Common myeloid progenitor, CD34-positive (primary cell): ENCODE measurements at regions not wholly inside any gene's neighbourhood (a gene's known extent, or its start where the extent isn't known, plus 50 kb on each side); places are given as distances from the start of the nearest gene placed in this dataset.

Experiments
- CTCF ChIA-PET: fragments of 350-600 bp; sonication (Branson Sonifier 250); formaldehyde crosslinking; loops from one replicate; lab custom pipeline; 2021; ENCODE audit warnings: antibody characterized with exemption; lab: Charles Lee
- POLR2A ChIA-PET: fragments of 350-600 bp; sonication (Branson Sonifier 250); formaldehyde crosslinking; loops from one replicate; lab custom pipeline; 2021; ENCODE audit warnings: antibody characterized with exemption; lab: Charles Lee
- DNase-seq, 3 donors: peaks; one replicate each; pipeline versions ENCODE4 v3.0.0 to v3.0.0-alpha.2; 2013
- H3K27ac ChIP-seq, 2 experiments: 1 replicate in 1 of 2; 2 replicates in 1 of 2; pipeline ENCODE4 v1.7.0; 2013; ENCODE audit warnings: inconsistent platforms in 2 of 2, low read length in 2 of 2, mild to moderate bottlenecking in 2 of 2, low read depth in 1 of 2, moderate library complexity in 1 of 2; ENCODE audit not compliant: severe bottlenecking in 2 of 2, insufficient read depth in 1 of 2, poor library complexity in 1 of 2
- H3K27me3 ChIP-seq, 5 experiments: replicated peaks in 2 of 5; 1 replicate in 3 of 5; 2 replicates in 2 of 5; pipeline versions ENCODE4 v1.6.1 to v1.7.0; 2013; ENCODE audit warnings: low read length in 4 of 5, mild to moderate bottlenecking in 2 of 5, moderate library complexity in 2 of 5, inconsistent platforms in 1 of 5; ENCODE audit not compliant: insufficient read depth in 5 of 5, control insufficient read depth in 4 of 5
- H3K36me3 ChIP-seq, 4 experiments: 1 replicate in 2 of 4; 2 replicates in 2 of 4; pipeline versions ENCODE4 v1.6.1 to v1.7.0; 2013; ENCODE audit warnings: low read length in 3 of 4, control low read depth in 1 of 4, mild to moderate bottlenecking in 1 of 4; ENCODE audit not compliant: control insufficient read depth in 4 of 4, insufficient read depth in 4 of 4
- H3K4me1 ChIP-seq, 4 experiments: 1 replicate in 3 of 4; 2 replicates in 1 of 4; pipeline versions ENCODE4 v1.6.1 to v1.7.1; 2013; ENCODE audit warnings: low read length in 3 of 4, mild to moderate bottlenecking in 3 of 4, control low read depth in 1 of 4, inconsistent platforms in 1 of 4, moderate library complexity in 1 of 4; ENCODE audit not compliant: control insufficient read depth in 4 of 4, insufficient read depth in 4 of 4; ENCODE audit errors: control extremely low read depth in 1 of 4
- H3K4me3 ChIP-seq, 7 experiments: 1 replicate in 4 of 7; 2 replicates in 3 of 7; pipeline versions ENCODE4 v1.5.1 to v1.7.0; 2013; ENCODE audit warnings: mild to moderate bottlenecking in 7 of 7, low read length in 6 of 7, moderate library complexity in 6 of 7, inconsistent platforms in 2 of 7, low read depth in 2 of 7, control low read depth in 1 of 7; ENCODE audit not compliant: insufficient read depth in 4 of 7, control insufficient read depth in 1 of 7; ENCODE audit errors: extremely low read depth in 1 of 7
- H3K9me3 ChIP-seq, 5 experiments: 1 replicate in 4 of 5; 2 replicates in 1 of 5; pipeline versions ENCODE4 v1.6.1 to v1.7.1; 2013; ENCODE audit warnings: low read length in 4 of 5, mild to moderate bottlenecking in 2 of 5, inconsistent platforms in 1 of 5, low read depth in 1 of 5, moderate library complexity in 1 of 5; ENCODE audit not compliant: control insufficient read depth in 4 of 5, insufficient read depth in 2 of 5; ENCODE audit errors: control extremely low read depth in 1 of 5
- WGBS: methylation state at CpG from one replicate; pipeline ENCODE4 v1.1.5; 2013; ENCODE audit not compliant: insufficient coverage; 5-methylcytosine and 5-hydroxymethylcytosine counted together

DNA sequence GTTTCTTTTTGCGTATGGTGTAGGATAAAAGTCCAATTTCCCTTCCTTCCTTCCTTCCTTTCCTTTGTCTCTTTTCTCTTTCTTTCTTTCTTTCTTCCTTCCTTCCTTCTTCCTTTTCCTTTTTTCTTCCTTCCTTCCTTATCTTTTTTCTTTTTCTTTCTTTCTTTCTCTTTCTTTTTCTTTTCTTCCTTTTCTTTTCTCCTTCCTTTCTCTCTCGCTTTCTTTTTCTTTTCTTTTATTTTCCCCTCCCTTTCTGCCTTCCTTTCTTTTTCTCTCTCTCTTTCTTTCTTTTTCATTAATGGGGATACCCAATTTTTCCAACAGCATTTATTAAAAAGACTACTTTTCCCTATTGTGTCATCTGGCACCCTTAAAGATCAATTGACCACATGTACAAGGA lies 1359.7 kb downstream of the FAM181B start:
- WGBS, result 88% methylated on average over 2 of the region's 2 CpGs
- H3K27ac ChIP-seq, result no peak overlapping the region
- H3K9me3 ChIP-seq, result no peaks in the 10 kb centered on the region
- H3K4me1 ChIP-seq, result no peaks in the 10 kb centered on the region
- no peak for DNase-seq
- no peaks in the 10 kb centered on the region for H3K36me3 ChIP-seq
- ChIA-PET CTCF (no interaction called here), POLR2A (no interaction called here)
- no peaks in the 10 kb centered on the region for H3K27me3 ChIP-seq
- H3K4me3 ChIP-seq, result no peak overlapping the region

DNA sequence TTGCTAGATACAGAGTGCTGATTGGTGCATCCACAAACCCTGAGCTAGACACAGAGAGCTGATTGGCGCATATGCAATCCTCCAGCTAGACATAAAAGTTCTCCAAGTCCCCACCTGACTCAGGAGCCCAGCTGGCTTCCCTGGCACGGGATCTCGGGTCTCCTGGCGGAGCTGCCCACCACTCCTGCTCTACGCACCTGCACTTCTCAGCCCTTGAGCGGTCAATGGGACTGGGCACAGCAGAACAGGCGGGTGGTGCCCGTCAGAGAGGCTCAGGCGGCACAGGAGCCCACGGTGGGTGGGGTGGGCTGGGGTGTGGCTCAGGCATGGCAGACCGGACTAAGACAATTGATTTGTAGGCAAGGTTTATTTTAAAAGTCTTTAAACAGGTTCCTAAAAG lies 1365.5 kb downstream of the FAM181B start:
- DNase-seq, result no peak
- CTCF ChIA-PET, result no interaction called here
- 100% methylated on average over 6 of the region's 11 CpGs for WGBS
- Histone ChIP-seq H3K27me3 (no peaks in the 10 kb centered on the region), H3K36me3 (no peaks in the 10 kb centered on the region), H3K4me3 (no peak overlapping the region), H3K9me3 (no peaks in the 10 kb centered on the region), H3K27ac (no peak overlapping the region), H3K4me1 (no peaks in the 10 kb centered on the region)
- POLR2A ChIA-PET, result no interaction called here

DNA sequence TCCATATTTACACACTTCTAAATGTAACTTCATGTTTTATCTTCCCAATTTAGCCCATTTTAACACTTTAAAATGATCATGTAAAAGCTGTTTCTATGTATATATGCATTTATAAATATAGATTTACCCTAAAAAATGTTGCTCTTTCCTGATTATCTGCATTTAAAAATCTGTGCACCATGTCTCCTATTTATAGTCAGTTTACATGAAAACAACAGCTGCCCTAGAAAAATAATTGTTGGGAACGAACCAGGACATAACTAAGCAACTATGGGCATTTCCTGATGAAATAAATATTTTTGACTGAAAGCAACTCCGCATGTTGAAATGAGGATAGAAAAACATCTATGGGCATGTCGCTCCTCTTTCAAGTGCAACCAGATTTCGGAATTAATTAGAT lies 1368.2 kb downstream of the FAM181B start:
- CTCF ChIA-PET, result no interaction called here
- POLR2A ChIA-PET, result no interaction called here
- WGBS, result 100% methylated on average over 2 of the region's 4 CpGs
- Histone ChIP-seq H3K9me3 (no peaks in the 10 kb centered on the region), H3K4me3 (no peak overlapping the region), H3K27me3 (no peaks in the 10 kb centered on the region), H3K4me1 (no peaks in the 10 kb centered on the region), H3K36me3 (no peaks in the 10 kb centered on the region), H3K27ac (no peak overlapping the region)
- DNase-seq, result no peak

DNA sequence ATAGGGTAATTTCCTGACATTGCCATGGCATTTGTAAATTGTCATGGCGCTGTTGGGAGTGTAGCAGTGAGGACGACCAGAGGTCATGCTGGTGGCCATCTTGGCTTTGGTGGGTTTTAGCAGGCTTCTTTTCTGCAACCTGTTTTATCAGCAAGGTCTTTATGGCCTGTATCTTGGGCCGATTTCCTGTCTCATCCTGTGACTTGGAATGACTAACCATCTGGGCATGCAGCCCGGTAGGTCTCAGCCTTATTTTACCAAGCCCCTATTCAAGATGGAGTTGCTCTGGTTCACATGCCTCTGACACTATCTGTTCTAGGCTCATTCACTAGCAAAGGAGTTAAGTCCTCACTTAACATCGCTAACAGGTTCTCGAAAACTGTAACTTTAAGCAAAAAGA lies 1374.2 kb downstream of the FAM181B start:
- ChIA-PET POLR2A (no interaction called here), CTCF (no interaction called here)

DNA sequence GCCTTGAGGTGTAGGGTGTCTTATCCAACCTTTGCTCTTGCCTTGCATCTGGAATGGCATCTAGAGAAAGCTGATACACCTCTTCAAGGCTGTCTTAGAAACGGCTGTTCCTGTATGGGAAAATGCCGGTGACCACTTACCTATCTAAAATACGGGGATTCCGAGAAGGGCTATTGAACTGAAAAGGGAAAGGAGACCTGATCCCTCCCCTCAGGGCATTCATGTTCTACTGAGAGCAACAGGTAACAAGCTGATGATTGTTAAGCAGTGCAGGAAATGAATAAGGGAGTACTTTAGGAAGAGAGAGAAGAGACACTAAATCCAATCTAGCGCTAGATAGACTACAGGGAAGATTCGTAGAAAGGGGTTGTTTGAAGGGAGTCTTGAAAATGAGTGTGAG lies 1388.1 kb downstream of the FAM181B start:
- POLR2A ChIA-PET, result no interaction called here
- no peaks in the 10 kb centered on the region for H3K27me3 ChIP-seq
- WGBS, result 96% methylated on average over 4 of the region's 6 CpGs

More for the DNA sequence above, 1374.2 kb downstream of the FAM181B start:
- DNase-seq, result no peak
- 92% methylated on average over 3 of the region's 6 CpGs for WGBS
- no peak overlapping the region for H3K27ac ChIP-seq
- no peak overlapping the region for H3K4me3 ChIP-seq
- H3K27me3 ChIP-seq, result no peaks in the 10 kb centered on the region
- H3K4me1 ChIP-seq, result no peaks in the 10 kb centered on the region
- no peaks in the 10 kb centered on the region for H3K36me3 ChIP-seq
- no peaks in the 10 kb centered on the region for H3K9me3 ChIP-seq

DNA sequence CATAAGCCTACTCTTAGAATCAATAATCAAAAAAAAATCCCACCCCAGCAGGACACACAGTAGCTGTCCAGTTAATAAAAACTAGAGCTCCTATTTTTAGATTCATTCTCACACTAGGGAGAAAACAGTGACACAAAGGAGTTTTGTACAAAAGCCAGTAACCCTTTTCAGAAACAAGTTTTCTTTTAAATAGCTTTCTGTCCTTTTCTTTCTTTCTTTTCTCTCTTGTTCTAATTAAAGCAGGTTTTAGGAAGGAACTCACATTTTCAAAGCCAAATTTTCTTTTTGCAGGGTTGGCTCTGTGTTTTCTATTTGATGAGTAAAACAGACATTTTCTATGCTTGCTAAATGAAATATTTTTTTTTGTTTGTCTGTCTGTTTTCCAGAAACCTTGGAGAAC lies 1390.7 kb downstream of the FAM181B start:
- Histone ChIP-seq H3K4me3 (no peak overlapping the region), H3K27me3 (no peaks in the 10 kb centered on the region), H3K36me3 (no peaks in the 10 kb centered on the region), H3K4me1 (no peaks in the 10 kb centered on the region), H3K27ac (no peak overlapping the region), H3K9me3 (no peaks in the 10 kb centered on the region)
- ChIA-PET POLR2A (no interaction called here), CTCF (no interaction called here)
- DNase-seq, result no peak

More for the DNA sequence above, 1388.1 kb downstream of the FAM181B start:
- H3K36me3 ChIP-seq, result no peaks in the 10 kb centered on the region
- DNase-seq, result no peak
- CTCF ChIA-PET, result interaction anchor here (2.1 kb wide), 1 partner anchor 11 kb away, joined by 6 read pairs; no protein-coding TSS in a partner anchor
- H3K4me3 ChIP-seq, result no peak overlapping the region
- H3K4me1 ChIP-seq, result no peaks in the 10 kb centered on the region
- H3K27ac ChIP-seq, result no peak overlapping the region
- no peaks in the 10 kb centered on the region for H3K9me3 ChIP-seq

DNA sequence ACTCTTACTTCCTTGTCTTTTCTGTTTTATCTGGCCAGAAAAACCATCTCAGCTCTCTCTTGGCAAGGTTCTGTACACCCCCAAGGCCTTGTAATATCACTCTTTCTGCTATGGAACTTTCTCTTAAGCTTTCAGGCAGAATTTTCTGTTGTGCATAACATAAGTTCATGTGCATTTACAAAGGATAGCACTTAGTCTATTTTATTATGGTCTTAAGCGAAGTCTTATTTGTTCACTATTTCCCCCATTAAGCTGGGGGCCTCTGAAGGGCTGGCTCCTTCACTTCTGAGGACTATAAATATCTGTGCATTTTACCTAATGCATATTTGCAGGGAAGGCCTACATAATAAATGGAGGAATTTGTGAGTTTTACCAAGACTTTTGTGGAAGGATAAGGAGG lies 1393.4 kb downstream of the FAM181B start:
- H3K4me3 ChIP-seq, result no peak overlapping the region
- POLR2A ChIA-PET, result no interaction called here
- H3K4me1 ChIP-seq, result no peaks in the 10 kb centered on the region
- no peak for DNase-seq
- CTCF ChIA-PET, result no interaction called here
- no peaks in the 10 kb centered on the region for H3K27me3 ChIP-seq
- no peaks in the 10 kb centered on the region for H3K9me3 ChIP-seq
- no CpG with 5 or more reads among the region's 1 CpG for whole genome bisulfite sequencing
- H3K27ac ChIP-seq, result no peak overlapping the region
- no peaks in the 10 kb centered on the region for H3K36me3 ChIP-seq
